HFF-Myc (cell line): ENCODE measurements at regions not wholly inside any gene's neighbourhood (a gene's known extent, or its start where the extent isn't known, plus 50 kb on each side); places are given as distances from the start of the nearest gene placed in this dataset.

Source experiments
- DNase-seq: peaks from one replicate; pipeline ENCODE4 v3.0.0-alpha.2; 2011; ENCODE audit warnings: low read depth; ENCODE audit errors: extremely low read depth
- H3K4me3 ChIP-seq: replicated peaks from 2 replicates; pipeline ENCODE4 v1.5.1; 2011; ENCODE audit warnings: low read depth, mild to moderate bottlenecking, control low read depth, low read length
- TF ChIP-seq, protein P1 (sequence below): IDR thresholded peaks from 2 replicates; pipeline ENCODE4 v1.5.1; 2012; ENCODE audit warnings: mild to moderate bottlenecking, low read depth, low read length, control low read depth; ENCODE audit errors: missing control alignments

GRCh38 chr7:12765431-12766100 is 78.1 kb downstream of the ARL4A start:
- TF ChIP-seq, protein P1, sequence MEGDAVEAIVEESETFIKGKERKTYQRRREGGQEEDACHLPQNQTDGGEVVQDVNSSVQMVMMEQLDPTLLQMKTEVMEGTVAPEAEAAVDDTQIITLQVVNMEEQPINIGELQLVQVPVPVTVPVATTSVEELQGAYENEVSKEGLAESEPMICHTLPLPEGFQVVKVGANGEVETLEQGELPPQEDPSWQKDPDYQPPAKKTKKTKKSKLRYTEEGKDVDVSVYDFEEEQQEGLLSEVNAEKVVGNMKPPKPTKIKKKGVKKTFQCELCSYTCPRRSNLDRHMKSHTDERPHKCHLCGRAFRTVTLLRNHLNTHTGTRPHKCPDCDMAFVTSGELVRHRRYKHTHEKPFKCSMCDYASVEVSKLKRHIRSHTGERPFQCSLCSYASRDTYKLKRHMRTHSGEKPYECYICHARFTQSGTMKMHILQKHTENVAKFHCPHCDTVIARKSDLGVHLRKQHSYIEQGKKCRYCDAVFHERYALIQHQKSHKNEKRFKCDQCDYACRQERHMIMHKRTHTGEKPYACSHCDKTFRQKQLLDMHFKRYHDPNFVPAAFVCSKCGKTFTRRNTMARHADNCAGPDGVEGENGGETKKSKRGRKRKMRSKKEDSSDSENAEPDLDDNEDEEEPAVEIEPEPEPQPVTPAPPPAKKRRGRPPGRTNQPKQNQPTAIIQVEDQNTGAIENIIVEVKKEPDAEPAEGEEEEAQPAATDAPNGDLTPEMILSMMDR, result no peak
- no peak for DNase-seq
- no peak overlapping the region for H3K4me3 ChIP-seq

DNA sequence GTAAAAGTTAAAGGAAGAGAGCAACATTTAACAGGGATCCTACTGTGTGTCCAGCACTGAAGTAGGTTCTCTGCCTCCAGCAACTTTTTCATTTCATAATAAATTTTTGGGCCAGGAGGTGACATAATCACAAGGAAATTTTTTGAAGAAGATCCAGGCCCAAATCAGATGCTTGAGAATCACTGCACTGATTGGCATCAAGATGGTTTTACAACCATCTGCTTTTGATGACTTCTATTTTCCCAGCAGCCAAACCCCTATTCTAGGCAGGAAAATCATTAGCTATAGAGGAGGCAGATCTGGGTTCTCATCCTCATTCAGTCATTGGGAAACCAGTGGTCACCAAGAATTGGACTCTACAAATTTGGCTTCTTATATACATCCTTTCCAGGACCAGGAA is 79.0 kb downstream of the ARL4A start:
- no peak overlapping the region for H3K4me3 ChIP-seq
- DNase-seq, result no peak
- TF ChIP-seq, protein P1, result no peak

- TF ChIP-seq, protein P1, result no peak
- H3K4me3 ChIP-seq, result no peak overlapping the region
- DNase-seq, result no peak
Measured at GRCh38 chr7:12768948-12769347, 81.5 kb downstream of the ARL4A start.

GRCh38 chr7:12769444-12769843 is 82.0 kb downstream of the ARL4A start:
- DNase-seq, result no peak
- TF ChIP-seq, protein P1, result no peak
- no peak overlapping the region for H3K4me3 ChIP-seq

- TF ChIP-seq, protein P1, result no peak
- H3K4me3 ChIP-seq, result no peak overlapping the region
- DNase-seq, result no peak
Measured at GRCh38 chr7:12770227-12770975, 83.0 kb downstream of the ARL4A start.

DNA sequence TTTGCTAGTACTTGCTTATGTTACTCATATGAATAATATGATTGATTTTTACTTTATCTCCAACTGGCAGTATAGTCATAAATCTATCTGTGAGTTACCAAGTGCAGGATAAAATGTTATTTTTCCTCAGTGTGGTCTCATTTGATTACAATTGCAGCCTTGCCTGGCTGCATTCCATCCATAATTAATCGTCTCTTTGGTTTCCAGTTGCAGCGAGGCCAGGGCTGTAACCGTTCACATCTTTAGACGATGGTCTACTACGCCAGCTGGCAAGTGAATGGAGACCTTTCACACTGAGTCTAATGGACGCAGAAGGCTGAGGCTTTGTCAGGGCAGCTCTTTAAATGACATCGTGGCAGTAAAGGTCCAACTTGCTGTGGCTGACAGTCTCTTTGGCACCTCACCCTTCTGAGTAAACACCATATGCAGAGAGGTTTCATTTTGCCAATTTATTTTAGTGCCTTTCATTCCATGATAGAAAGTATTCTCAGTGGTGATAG is 84.0 kb downstream of the ARL4A start:
- no peak overlapping the region for H3K4me3 ChIP-seq
- TF ChIP-seq, protein P1, result no peak
- DNase-seq, result no peak
